Fibroblast of the aortic adventitia (primary cell): ENCODE measurements at regions not wholly inside any gene's neighbourhood (a gene's known extent, or its start where the extent isn't known, plus 50 kb on each side); places are given as distances from the start of the nearest gene placed in this dataset.

Experiments used
- DNase-seq: peaks from one replicate; pipeline ENCODE4 v3.0.0-alpha.2; 2010; ENCODE audit warnings: low read depth
- H3K4me3 ChIP-seq: 2 replicates; pipeline ENCODE4 v1.5.1; 2011; ENCODE audit warnings: low read depth, mild to moderate bottlenecking, control low read depth, low read length, moderate library complexity
- CTCF ChIP-seq: IDR thresholded peaks from 2 replicates; pipeline ENCODE4 v1.5.1; 2011; ENCODE audit warnings: mild to moderate bottlenecking, low read length, control low read depth, inconsistent platforms; ENCODE audit not compliant: insufficient read depth

- H3K4me3 ChIP-seq, result no peak overlapping the region
- DNase-seq, result no peak
- no peak for TF ChIP-seq CTCF
Observed at GRCh38 chr4:125828346-125828745, 513.6 kb downstream of the FAT4 start.

GRCh38 chr4:125832161-125832560 lies 517.4 kb downstream of the FAT4 start:
- no peak for TF ChIP-seq CTCF
- DNase-seq, result no peak
- no peak overlapping the region for H3K4me3 ChIP-seq

DNA sequence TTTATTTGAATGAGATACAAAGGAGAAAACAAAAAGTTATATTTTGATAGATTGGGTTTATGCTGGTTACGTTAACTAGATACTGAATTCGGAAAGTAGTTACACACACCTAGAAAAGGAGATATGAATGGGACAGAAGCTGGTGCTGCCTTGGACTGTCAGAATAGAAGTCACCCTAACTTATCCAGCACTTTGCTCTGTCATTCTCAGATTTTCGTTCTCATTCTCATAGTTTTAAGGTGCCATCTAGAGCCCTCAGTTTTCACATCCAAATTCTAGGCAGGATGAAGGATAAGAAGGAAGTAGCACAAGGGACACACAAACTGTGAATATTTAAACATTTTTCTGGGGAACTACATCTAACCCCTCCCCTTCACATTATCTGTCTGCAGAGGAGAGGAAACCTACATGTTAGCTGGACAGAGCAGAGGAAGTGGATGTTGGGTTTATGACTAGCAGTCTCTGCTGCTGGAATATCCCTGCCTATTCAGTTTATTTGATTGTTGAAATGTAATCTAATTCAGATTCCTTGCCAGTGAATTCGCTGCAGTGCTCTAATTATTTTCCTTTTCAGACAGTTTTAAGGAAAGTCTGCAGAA lies 521.9 kb downstream of the FAT4 start:
- no peak for DNase-seq
- H3K4me3 ChIP-seq, result no peak overlapping the region
- TF ChIP-seq CTCF, result no peak

DNA sequence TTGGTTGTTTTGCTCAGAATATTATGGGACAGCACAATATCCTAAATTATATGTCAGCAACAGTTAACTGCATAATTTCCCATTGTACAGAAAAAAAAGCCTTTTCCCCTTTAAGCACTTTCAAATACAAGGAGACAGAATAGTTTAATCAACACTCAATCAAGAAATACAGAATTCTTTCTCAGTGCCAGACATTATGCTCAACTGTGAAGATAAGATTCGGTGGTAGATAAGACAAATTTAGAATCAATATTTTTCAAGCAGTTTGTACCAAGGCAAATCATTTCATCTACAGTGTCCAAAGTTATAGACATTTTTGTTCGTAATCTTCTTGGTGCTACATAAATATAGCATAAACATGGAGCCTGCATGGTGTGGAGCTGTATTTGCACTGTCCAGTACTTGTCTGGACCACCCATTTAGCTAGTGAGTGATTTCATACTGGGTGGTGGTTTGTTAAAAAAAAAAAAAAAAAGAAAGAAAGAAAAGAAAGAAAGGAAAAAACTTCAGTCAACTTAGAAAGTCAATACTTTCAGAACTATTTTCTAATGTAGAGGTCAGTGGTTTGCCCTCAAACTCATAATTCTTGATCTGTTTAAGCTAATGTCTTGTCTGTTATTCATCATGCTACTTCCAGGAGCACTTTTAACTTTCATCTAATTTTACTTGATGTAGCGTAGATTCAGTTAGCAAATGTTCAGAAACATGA lies 522.9 kb downstream of the FAT4 start:
- H3K4me3 ChIP-seq, result no peak overlapping the region
- TF ChIP-seq CTCF, result no peak
- DNase-seq, result no peak

- no peak for TF ChIP-seq CTCF
- H3K4me3 ChIP-seq, result no peak overlapping the region
- no peak for DNase-seq
Observed at GRCh38 chr4:125838202-125838601, 523.4 kb downstream of the FAT4 start.

DNA sequence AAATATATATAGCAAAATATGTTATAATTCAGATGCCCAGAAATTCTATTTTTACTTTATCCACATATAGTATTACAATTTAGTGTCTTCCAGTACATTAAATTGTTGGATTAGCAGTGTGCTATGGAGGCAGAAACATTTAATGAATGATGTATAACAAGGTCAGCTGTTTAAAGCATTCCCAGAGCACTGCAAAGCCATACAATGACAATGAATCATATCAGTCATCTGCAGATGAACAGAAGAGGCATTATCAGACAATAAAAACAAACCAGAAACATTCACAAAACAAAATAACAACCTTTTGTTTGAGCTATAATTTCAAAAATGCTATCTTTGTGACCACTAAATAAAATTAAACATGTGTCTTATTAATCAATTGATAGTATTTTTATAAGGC lies 524.2 kb downstream of the FAT4 start:
- H3K4me3 ChIP-seq, result no peak overlapping the region
- no peak for DNase-seq
- no peak for TF ChIP-seq CTCF

DNA sequence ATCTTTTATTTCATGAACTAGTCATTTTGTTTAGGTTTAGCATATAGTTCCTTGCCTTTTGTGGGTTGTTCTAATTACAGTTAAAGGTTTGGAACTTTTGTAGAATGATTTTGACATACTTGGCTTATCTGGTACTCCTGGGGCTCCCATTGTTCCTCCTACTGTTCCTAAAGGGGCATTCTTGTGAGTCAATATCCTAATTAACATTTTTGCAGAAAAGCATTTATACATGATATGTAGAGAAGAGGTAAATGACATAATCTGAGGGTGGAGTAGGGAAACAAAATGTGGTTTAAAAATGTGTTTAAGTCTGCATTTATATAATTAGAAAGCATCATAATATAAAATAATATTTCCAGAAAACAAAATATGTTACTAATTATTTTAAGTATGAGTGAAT lies 529.2 kb downstream of the FAT4 start:
- no peak for TF ChIP-seq CTCF
- DNase-seq, result no peak
- H3K4me3 ChIP-seq, result no peak overlapping the region
